PFSK-1 (cell line): ENCODE measurements at regions not wholly inside any gene's neighbourhood (a gene's known extent, or its start where the extent isn't known, plus 50 kb on each side); places are given as distances from the start of the nearest gene placed in this dataset.

ENCODE experiments used
- FOXP2 ChIP-seq: optimal IDR thresholded peaks from 2 replicates; pipeline ENCODE3; 2011; ENCODE audit warnings: borderline replicate concordance, control low read depth, inconsistent platforms; ENCODE audit not compliant: insufficient read depth; ENCODE audit errors: extremely low read length, extremely low read depth
- POLR2AphosphoS5 ChIP-seq: IDR thresholded peaks from 2 replicates; pipeline ENCODE4 v1.6.1; 2012; ENCODE audit warnings: low read depth, mild to moderate bottlenecking, control low read depth, low read length, moderate library complexity
- REST ChIP-seq, 2 experiments: IDR thresholded peaks; 2 replicates each; pipeline versions ENCODE4 v1.6.1 to v1.8.0; 2011 to 2012; ENCODE audit warnings: low read depth in 2 of 2, low read length in 2 of 2, control low read depth in 1 of 2, inconsistent platforms in 1 of 2, mild to moderate bottlenecking in 1 of 2, moderate library complexity in 1 of 2; ENCODE audit not compliant: insufficient read depth in 1 of 2
- SIN3A ChIP-seq: IDR thresholded peaks from 2 replicates; pipeline ENCODE4 v1.6.1; 2012; ENCODE audit warnings: mild to moderate bottlenecking, low read length, moderate library complexity, borderline replicate concordance; ENCODE audit not compliant: insufficient read depth
- TAF1 ChIP-seq: IDR thresholded peaks from 2 replicates; pipeline ENCODE4 v1.6.1; 2012; ENCODE audit warnings: low read length, control low read depth, borderline replicate concordance; ENCODE audit not compliant: insufficient read depth

GRCh38 chr19:31470952-31471351 lies 121.7 kb upstream of the TSHZ3 start:
- no peak for TF ChIP-seq FOXP2
- no peak for TF ChIP-seq REST (IDR thresholded peaks at IDR 0.05; ENCODE audit: insufficient read depth in 1 of 2, low read depth in 2 of 2, low read length in 2 of 2)
- no peak for TF ChIP-seq SIN3A
- TF ChIP-seq TAF1 = no peak
- no peak for TF ChIP-seq POLR2AphosphoS5

- TF ChIP-seq POLR2AphosphoS5 (no peak), REST (IDR thresholded peaks at IDR 0.05; ENCODE audit: insufficient read depth in 1 of 2, low read depth in 2 of 2, low read length in 2 of 2) (no peak), FOXP2 (no peak), TAF1 (no peak)
Measured at GRCh38 chr19:31478241-31478640, 129.0 kb upstream of the TSHZ3 start.

GRCh38 chr19:31483226-31483857 lies 134.1 kb upstream of the TSHZ3 start:
- TF ChIP-seq TAF1 (no peak), FOXP2 (no peak), SIN3A (no peak), POLR2AphosphoS5 (no peak), REST (IDR thresholded peaks at IDR 0.05; ENCODE audit: insufficient read depth in 1 of 2, low read depth in 2 of 2, low read length in 2 of 2) (no peak)

GRCh38 chr19:31485472-31485871 lies 136.2 kb upstream of the TSHZ3 start:
- TF ChIP-seq POLR2AphosphoS5 (no peak), FOXP2 (no peak), TAF1 (no peak), REST (IDR thresholded peaks at IDR 0.05; ENCODE audit: insufficient read depth in 1 of 2, low read depth in 2 of 2, low read length in 2 of 2) (no peak), SIN3A (no peak)

GRCh38 chr19:31491242-31491641 lies 142.0 kb upstream of the TSHZ3 start:
- TF ChIP-seq REST (IDR thresholded peaks at IDR 0.05; ENCODE audit: insufficient read depth in 1 of 2, low read depth in 2 of 2, low read length in 2 of 2) (no peak), TAF1 (no peak), FOXP2 (no peak), SIN3A (no peak)
